ENCODE measurements at regions not wholly inside any gene's neighbourhood (a gene's known extent, or its start where the extent isn't known, plus 50 kb on each side); places are given as distances from the start of the nearest gene placed in this dataset.
"Not testable (repeated sequence)": the region's sequence is repeated elsewhere in the genome, so short reads cannot be mapped to it uniquely, and the experiment has no call there.

GRCh38 chr2:22458440-22458839 lies 926.5 kb upstream of the KLHL29 start:
- POLR2A ChIA-PET: no interaction called here
- BruUV-seq (replicated peaks): no TSS peak
- no peak overlapping the region for H3K27ac ChIP-seq (ENCODE audit: low read length)
- no peaks in the 10 kb centered on the region for H3K36me3 ChIP-seq (ENCODE audit: control insufficient read depth, insufficient read depth, low read length)
- no peaks in the 10 kb centered on the region for H3K9me3 ChIP-seq (ENCODE audit: control insufficient read depth, insufficient read depth, low read depth, low read length)
- intact Hi-C loops (cut with micrococcal nuclease; ENCODE audit: unreplicated experiment) (no loop called here), in situ Hi-C loops (cut with HindIII; ENCODE audit: low pct_unique_long_range_greater_than_20kb, low sequenced_read_pairs) (no loop called here)
- H3K4me3 ChIP-seq (ENCODE audit: low read depth in 2 of 2, low read length in 2 of 2): no peak overlapping the region
- DNase-seq (ENCODE audit: low read depth, low spot score) (no peak), ATAC-seq (no peak)
- TF ChIP-seq CTCF (IDR thresholded peaks at IDR 0.05) (no peak), POLR2AphosphoS5 (IDR thresholded peaks at IDR 0.05; ENCODE audit: low read depth, low read length) (no peak)
- no peaks in the 10 kb centered on the region for H3K4me1 ChIP-seq (ENCODE audit: control insufficient read depth, insufficient read depth, low read length)
- CTCF ChIA-PET: no interaction called here
- H3K27me3 ChIP-seq (ENCODE audit: control insufficient read depth, insufficient read depth, low read length): no peaks in the 10 kb centered on the region

GRCh38 chr2:22475103-22475502 lies 909.9 kb upstream of the KLHL29 start:
- ATAC-seq; in situ Hi-C loops (cut with HindIII; ENCODE audit: low pct_unique_long_range_greater_than_20kb, low sequenced_read_pairs); H3K36me3 ChIP-seq (ENCODE audit: control insufficient read depth, insufficient read depth, low read length); CTCF ChIA-PET; BruUV-seq (replicated peaks); H3K4me1 ChIP-seq (ENCODE audit: control insufficient read depth, insufficient read depth, low read length); H3K27ac ChIP-seq (ENCODE audit: low read length); POLR2A ChIA-PET; DNase-seq (ENCODE audit: low read depth, low spot score); H3K4me3 ChIP-seq (ENCODE audit: low read depth in 2 of 2, low read length in 2 of 2); H3K27me3 ChIP-seq (ENCODE audit: control insufficient read depth, insufficient read depth, low read length); H3K9me3 ChIP-seq (ENCODE audit: control insufficient read depth, insufficient read depth, low read depth, low read length); intact Hi-C loops (cut with micrococcal nuclease; ENCODE audit: unreplicated experiment): not testable (repeated sequence)

- TF ChIP-seq TCF7L2 (IDR thresholded peaks at IDR 0.05; ENCODE audit: low read depth, low read length) (no peak), REST (IDR thresholded peaks at IDR 0.05; ENCODE audit: insufficient read depth in 1 of 2, low read depth in 2 of 2, low read length in 1 of 2) (no peak), CTCF (IDR thresholded peaks at IDR 0.05) (no peak), POLR2AphosphoS5 (IDR thresholded peaks at IDR 0.05; ENCODE audit: low read depth, low read length) (no peak), SIN3A (IDR thresholded peaks at IDR 0.05; ENCODE audit: borderline replicate concordance, insufficient read depth, low read depth, low read length) (no peak)
- H3K27me3 ChIP-seq (ENCODE audit: control insufficient read depth, insufficient read depth, low read length): no peaks in the 10 kb centered on the region
- in situ Hi-C loops (cut with HindIII; ENCODE audit: low pct_unique_long_range_greater_than_20kb, low sequenced_read_pairs): no loop called here
- H3K4me1 ChIP-seq (ENCODE audit: control insufficient read depth, insufficient read depth, low read length): no peaks in the 10 kb centered on the region
- no peak overlapping the region for H3K4me3 ChIP-seq (ENCODE audit: low read depth in 2 of 2, low read length in 2 of 2)
- DNase-seq (ENCODE audit: low read depth, low spot score) (no peak), ATAC-seq (no peak)
- no peaks in the 10 kb centered on the region for H3K9me3 ChIP-seq (ENCODE audit: control insufficient read depth, insufficient read depth, low read depth, low read length)
- no peaks in the 10 kb centered on the region for H3K36me3 ChIP-seq (ENCODE audit: control insufficient read depth, insufficient read depth, low read length)
- BruUV-seq (replicated peaks): no TSS peak
- no peak overlapping the region for H3K27ac ChIP-seq (ENCODE audit: low read length)
- ChIA-PET POLR2A (no interaction called here), CTCF (no interaction called here)
- intact Hi-C loops (cut with micrococcal nuclease; ENCODE audit: unreplicated experiment): no loop called here
Observed at GRCh38 chr2:22478329-22478728, 906.6 kb upstream of the KLHL29 start.

All from Panc1 (cell line).